Hindlimb muscle (tissue), 1 donor: ENCODE measurements at regions not wholly inside any gene's neighbourhood (a gene's known extent, or its start where the extent isn't known, plus 50 kb on each side); places are given as distances from the start of the nearest gene placed in this dataset.
A peak's percentile ranks its signal among the peaks of the same experiment; 100 is the strongest.

ENCODE experiments used
- DNase-seq: peaks from one replicate; pipeline ENCODE4 v3.0.0-alpha.2; 2013

DNA sequence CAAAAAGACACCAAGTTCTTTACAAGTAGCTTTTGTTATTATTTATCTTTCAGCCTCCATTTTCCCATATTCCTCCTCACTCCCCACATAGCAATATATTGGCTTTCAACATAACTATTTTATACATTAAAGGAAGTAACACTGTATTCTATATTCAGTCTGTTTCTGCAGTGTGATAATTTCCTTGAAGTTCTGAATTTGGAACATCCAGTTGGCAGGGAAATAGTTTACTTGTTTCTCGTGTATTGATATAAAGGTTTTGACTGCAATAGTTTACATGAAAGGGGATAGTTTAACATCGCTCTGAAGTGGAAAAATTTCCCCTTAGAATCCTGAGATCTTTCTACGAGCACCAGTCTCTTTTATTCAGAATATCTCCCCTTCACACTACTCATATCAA, 341.5 kb upstream of the ANO3 start:
- DNase-seq, result no peak

GRCh38 chr11:25991476-25991875, 340.5 kb upstream of the ANO3 start:
- no peak for DNase-seq

GRCh38 chr11:25992294-25992693, 339.6 kb upstream of the ANO3 start:
- peak; percentile 37 for DNase-seq

GRCh38 chr11:25993016-25993415, 338.9 kb upstream of the ANO3 start:
- DNase-seq, result no peak

DNA sequence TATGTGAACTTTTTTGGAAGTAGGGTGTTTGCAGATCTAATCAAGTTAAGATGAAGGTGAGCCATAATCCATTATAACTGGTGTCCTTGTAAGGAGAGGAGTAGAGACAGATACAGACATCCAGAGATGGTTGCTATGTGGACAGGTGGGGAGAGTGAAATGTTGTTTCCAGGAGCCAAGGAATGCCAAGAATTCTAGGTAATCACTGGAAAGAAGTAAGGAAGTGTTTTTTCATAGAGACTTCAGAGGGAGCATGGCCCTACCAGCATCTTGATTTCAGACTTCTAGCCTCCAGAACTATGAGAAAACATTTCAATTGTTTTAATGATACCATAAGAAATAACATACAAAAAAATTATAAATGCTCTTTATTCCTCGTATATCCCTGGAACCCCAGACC, 320.5 kb upstream of the ANO3 start:
- no peak for DNase-seq

DNA sequence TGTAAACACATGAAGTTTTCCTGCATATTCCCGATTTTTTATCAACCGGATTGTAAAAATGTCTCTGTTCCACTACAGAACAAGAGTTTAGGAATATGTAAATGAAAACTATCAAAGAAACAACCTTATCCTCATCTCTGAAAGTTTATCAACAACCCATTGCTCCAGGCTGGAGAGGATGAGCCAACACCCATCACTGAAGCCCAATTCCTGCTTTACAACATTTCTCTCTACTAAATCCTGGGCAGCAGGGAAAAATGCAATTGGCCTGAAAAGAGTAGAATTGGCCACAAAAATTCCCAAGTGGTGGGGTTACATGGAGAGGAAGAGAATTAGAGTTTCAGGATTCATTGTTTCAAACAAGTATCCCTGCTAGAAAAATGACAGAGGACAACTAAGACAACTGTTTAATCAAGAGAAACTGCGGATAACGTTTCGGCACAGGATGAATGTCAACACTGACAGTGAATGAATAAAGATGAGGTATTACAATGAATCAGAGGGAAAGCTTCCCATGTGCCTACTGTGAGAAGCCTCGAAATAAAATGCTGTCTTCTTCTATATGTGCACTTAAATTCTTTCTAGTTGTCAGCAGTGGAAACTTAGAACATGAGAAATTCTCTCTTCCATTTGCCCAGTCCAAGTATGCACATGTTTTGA, 317.3 kb upstream of the ANO3 start:
- DNase-seq, result no peak

- no peak for DNase-seq
Measured at GRCh38 chr11:26017322-26017860, 314.5 kb upstream of the ANO3 start.

- no peak for DNase-seq
Measured at GRCh38 chr11:26017903-26018302, 314.0 kb upstream of the ANO3 start.

GRCh38 chr11:26018336-26018735, 313.6 kb upstream of the ANO3 start:
- DNase-seq, result no peak

DNA sequence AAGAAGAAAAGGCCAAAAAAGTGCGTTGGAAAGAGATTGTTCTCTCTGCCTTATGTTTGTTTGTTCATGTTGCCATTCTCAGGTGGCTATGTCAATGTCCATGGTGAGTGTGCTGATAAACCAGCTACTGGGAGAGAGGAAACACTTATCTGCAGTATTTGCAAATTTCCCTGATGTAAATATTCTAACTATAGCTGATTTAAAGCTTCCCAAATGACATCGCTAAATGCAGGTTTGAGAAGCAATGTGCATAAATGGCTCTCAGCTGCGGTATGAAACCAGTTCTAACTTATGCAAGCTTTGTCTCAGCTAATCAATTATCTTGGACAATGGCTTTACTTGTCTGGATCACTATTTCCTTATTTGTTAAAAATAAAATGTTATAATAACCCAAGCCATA, 312.5 kb upstream of the ANO3 start:
- DNase-seq, result no peak

DNA sequence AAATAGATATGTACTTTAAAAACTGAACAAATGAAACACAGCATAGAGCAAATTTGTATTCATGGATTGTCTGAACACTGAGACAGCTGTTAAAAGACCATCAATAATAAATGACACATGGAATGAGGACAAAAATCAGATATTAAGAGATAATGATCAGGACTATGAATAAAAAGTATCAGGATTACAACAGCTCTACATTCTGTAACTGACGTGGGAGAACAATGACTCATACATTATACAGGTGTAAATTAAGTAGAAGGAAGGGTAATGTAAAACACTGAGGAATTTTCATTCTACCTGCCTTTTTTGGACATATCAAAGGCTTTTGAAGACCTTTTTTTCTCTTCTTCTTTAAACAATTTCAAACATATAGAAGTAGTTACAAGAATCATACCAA, 310.9 kb upstream of the ANO3 start:
- no peak for DNase-seq

DNA sequence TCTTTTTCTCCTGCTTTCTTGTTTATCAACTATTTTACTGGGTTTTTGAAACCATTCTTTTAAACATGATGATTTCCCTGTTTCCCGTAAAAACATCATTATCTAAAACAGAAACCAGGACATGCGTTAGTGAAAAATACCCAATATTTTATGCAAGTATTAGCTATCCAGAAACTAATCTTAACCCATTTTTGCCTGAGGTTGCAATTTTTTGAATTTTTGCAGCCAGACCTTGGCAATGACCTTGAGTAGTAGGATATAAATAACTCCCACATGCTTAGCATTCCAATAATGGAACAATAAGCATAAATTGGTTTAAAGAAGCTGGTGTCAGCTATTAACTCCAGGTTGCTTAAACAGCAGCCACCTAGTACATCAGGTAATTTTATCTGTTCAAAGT, 308.9 kb upstream of the ANO3 start:
- no peak for DNase-seq

DNA sequence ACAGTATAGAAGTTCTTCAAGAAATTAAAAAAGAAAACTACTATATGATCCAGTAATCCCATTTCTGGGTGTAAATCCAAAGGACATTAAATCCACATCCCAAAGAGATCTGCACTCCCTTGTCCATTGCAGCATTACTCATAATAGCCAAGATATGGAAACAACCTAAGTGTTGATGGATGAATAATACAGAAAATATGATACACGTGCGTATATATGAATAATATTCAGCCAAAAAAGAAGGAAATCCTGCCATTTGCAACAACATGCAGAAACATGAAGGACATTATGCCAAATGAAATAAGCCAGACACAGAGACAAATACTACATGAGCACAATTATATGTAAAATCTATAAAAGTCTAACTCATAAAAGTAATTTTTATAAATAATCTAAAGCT, 306.3 kb upstream of the ANO3 start:
- DNase-seq, result peak; percentile 6

DNA sequence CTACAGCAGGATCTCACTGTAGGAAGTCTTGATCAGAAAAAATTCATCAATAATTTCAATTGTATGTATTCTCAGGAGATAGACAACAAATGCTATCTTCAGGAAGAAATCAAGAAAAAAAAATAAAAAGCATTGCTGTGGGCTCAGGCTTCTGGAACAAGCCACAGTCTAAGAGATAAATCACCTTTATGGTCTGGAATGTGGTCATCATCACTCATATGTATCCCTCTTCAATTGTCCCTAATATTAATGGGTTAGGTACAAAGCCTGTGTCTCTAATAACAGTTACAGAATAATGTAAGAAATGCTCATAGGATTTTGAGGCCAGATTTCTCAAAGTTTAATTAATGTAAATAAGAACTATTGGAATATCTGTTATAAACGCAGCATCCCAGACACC, 305.9 kb upstream of the ANO3 start:
- no peak for DNase-seq

DNA sequence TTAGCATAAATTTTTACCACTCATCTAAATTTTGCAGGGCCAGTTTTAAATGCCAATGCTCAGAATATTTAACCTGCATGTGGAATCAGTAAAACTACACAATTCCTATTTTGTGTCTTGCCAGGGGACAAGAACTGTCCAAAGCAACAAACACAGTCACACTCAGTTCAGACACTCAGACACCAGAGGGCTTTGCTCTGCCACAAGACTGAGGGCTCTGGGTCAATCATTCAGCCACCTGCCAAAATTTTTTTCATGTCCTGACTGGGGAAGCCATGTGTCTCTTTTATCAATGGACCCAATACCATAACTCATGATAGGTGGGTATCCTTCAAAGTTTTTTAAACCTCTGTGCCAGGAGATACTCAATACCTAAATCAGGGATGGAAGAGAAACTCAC, 304.0 kb upstream of the ANO3 start:
- no peak for DNase-seq

DNA sequence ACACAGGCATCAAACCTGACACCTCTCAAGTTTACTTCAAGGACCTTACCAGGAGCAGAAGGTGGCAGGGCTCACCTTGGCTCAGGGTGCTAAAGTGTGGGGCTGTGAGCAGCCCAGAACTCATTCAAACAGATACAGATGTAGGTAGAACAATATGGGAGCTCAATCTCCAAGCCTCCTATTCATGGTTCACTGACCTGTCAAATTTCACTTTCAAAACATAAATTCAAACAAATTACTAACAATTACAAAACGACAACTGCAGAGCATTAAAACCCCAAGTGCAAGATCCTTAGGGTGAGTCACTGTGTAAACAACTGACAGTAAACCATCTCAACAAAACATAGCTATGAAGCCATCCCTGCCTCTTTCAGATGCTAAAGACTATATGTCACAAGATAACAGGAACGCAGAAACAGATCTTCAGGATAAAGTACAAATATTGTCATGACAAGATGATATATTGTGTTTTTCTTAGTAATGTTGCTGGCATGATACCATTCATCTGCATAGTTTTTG, 303.5 kb upstream of the ANO3 start:
- no peak for DNase-seq

GRCh38 chr11:26030399-26030798, 301.5 kb upstream of the ANO3 start:
- no peak for DNase-seq

- DNase-seq, result no peak
Measured at GRCh38 chr11:26032241-26032640, 299.7 kb upstream of the ANO3 start.

GRCh38 chr11:26035696-26036095, 296.2 kb upstream of the ANO3 start:
- DNase-seq, result no peak

GRCh38 chr11:26037716-26038115, 294.2 kb upstream of the ANO3 start:
- no peak for DNase-seq

DNA sequence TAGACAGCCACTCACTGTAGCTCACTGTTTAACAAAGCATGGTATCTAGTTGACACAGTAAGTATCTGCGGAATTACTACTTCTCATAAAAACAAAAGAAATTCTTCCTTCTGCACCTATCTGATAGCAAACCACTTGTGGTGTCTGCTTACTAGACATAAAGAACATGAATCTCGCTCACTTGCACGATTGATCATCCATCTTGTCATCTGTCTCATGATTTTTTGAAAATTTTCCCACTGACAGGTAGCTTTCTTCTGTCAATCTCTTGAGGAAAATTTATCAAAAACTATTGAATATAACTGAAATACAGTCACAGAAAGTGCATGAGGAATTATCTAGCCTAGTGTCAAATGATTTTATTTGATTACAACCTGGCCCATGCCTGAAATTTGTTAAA, 291.6 kb upstream of the ANO3 start:
- no peak for DNase-seq

DNA sequence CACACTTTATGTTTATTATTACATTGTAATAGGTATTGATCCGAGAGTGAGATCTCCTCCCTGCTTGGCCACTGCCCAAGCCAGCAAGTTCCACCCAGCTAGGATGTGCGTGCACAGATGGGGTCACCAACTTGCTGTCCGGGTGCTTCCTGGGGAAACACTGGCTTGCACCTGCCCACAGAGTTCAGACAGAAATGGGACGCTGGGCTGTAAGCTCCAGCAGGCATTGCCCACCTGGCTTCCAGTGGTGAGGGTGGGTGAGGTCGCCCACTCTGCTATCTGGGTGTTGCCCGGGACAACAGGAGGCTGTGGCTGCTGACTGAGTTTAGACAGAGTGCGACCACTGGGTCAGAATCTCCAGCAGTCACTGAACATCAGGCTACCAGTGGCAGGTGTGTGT, 289.8 kb upstream of the ANO3 start:
- no peak for DNase-seq

DNA sequence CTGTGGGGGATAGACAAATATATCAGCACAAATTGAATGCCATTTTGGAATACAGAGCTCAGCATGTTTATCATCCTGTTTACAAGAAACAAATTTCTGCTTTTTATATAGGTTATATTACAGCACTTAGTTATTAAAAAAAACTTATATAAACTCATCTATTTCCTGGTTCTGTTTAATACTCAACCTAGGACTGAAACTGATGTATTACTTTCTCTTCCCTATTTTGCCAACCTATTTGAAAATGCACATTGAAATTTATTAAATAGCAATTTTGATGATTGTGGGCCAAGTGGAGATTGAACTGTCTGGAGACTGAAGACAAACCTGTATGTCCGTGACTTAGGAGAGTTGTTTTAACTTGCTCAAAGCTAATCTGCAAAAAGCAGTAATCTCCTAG, 288.3 kb upstream of the ANO3 start:
- no peak for DNase-seq

DNA sequence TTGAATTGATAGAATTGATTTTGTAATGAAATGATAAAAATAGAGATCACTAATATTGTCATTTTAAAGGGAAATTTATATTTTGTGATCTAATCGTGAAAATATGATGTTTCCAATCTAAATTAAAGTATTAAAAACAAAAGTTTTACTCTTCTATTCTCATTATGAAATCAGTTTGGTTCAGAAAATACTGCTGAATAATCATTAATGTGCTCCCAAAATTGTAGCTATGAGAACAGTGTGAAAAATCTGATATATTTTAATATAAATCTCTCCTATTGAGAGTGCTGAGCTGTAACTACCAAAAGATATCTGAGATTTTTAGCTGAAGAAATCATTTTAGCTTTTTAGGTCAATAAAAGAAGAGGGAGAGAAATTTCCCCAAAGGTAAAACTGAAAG, 287.5 kb upstream of the ANO3 start:
- no peak for DNase-seq

GRCh38 chr11:26045082-26045481, 286.8 kb upstream of the ANO3 start:
- no peak for DNase-seq
